ENCODE measurements at regions not wholly inside any gene's neighbourhood (a gene's known extent, or its start where the extent isn't known, plus 50 kb on each side); places are given as distances from the start of the nearest gene placed in this dataset.

DNA sequence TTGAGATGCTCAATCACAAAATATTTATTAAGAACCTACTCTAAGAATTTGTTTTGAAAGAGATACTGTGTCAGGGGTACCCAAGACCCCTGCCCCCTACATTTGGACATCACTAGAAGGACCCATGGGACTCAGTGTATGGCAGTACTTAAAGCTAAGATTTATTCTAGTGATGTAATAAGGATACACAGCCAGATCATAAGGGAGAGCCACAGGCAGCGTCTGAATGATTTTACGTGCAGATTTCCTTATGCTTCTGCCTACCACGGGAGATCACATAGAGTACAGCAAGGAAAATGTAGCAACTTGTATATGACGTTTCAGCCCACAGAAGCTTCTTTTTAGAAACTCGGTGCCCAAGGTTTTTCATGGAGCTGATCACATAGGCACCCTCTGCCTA lies 172.9 kb downstream of the DEPDC1B start:
- H3K27me3 ChIP-seq (replicated peaks; ENCODE audit: control insufficient read depth, insufficient read depth, low read length): no peaks in the 10 kb centered on the region
- Mint-ChIP-seq H3K4me3 (ENCODE audit: unreplicated experiment) (no peak overlapping the region), H3K27me3 (ENCODE audit: insufficient read depth, unreplicated experiment) (no peaks in the 10 kb centered on the region), H3K9me3 (ENCODE audit: unreplicated experiment) (no peaks in the 10 kb centered on the region), H3K27ac (ENCODE audit: unreplicated experiment) (no peak overlapping the region), H3K36me3 (ENCODE audit: insufficient read depth, unreplicated experiment) (no peaks in the 10 kb centered on the region), H3K4me1 (ENCODE audit: low read depth, unreplicated experiment) (no peaks in the 10 kb centered on the region)
- POLR2A ChIA-PET: no interaction called here
- no peak for TF ChIP-seq CTCF (IDR thresholded peaks at IDR 0.05; ENCODE audit: insufficient read depth in 1 of 2, low read depth in 1 of 2, low read length in 1 of 2, severe bottlenecking in 1 of 2, unreplicated experiment in 1 of 2)
- no peaks in the 10 kb centered on the region for H3K4me1 ChIP-seq
- H3K4me3 ChIP-seq (ENCODE audit: low read depth, low read length): no peak overlapping the region
- no peaks in the 10 kb centered on the region for H3K36me3 ChIP-seq (ENCODE audit: control insufficient read depth, insufficient read depth, low read length)
- 0 out of 2 replicates have a peak, but pooled peaks cover 4% of the 10 kb centered on the region for H3K9me3 ChIP-seq
- intact Hi-C loops (cut with micrococcal nuclease; ENCODE audit: unreplicated experiment): no loop called here
- DNase-seq: no peak
- no TSS peak for BruUV-seq (replicated peaks)
- CTCF ChIA-PET: no interaction called here

GRCh38 chr5:60526336-60526875 lies 173.6 kb downstream of the DEPDC1B start:
- POLR2A ChIA-PET: no interaction called here
- TF ChIP-seq CTCF (IDR thresholded peaks at IDR 0.05; ENCODE audit: insufficient read depth in 1 of 2, low read depth in 1 of 2, low read length in 1 of 2, severe bottlenecking in 1 of 2, unreplicated experiment in 1 of 2): no peak
- intact Hi-C loops (cut with micrococcal nuclease; ENCODE audit: unreplicated experiment): no loop called here
- no peaks in the 10 kb centered on the region for H3K4me1 Mint-ChIP-seq (ENCODE audit: low read depth, unreplicated experiment)
- no peaks in the 10 kb centered on the region for H3K36me3 Mint-ChIP-seq (ENCODE audit: insufficient read depth, unreplicated experiment)
- no peaks in the 10 kb centered on the region for H3K9me3 Mint-ChIP-seq (ENCODE audit: unreplicated experiment)
- no peak for DNase-seq
- no peaks in the 10 kb centered on the region for H3K36me3 ChIP-seq (ENCODE audit: control insufficient read depth, insufficient read depth, low read length)
- no peak overlapping the region for H3K27ac Mint-ChIP-seq (ENCODE audit: unreplicated experiment)
- 0 out of 2 replicates have a peak, but pooled peaks cover 4% of the 10 kb centered on the region for H3K9me3 ChIP-seq
- no peak overlapping the region for H3K4me3 ChIP-seq (ENCODE audit: low read depth, low read length)
- H3K4me1 ChIP-seq: no peaks in the 10 kb centered on the region
- H3K4me3 Mint-ChIP-seq (ENCODE audit: unreplicated experiment): no peak overlapping the region
- CTCF ChIA-PET: no interaction called here
- no peaks in the 10 kb centered on the region for H3K27me3 ChIP-seq (replicated peaks; ENCODE audit: control insufficient read depth, insufficient read depth, low read length)
- no TSS peak for BruUV-seq (replicated peaks)
- H3K27me3 Mint-ChIP-seq (ENCODE audit: insufficient read depth, unreplicated experiment): no peaks in the 10 kb centered on the region

GRCh38 chr5:60522292-60522905 lies 177.6 kb downstream of the DEPDC1B start:
- Histone ChIP-seq H3K27me3 (replicated peaks; ENCODE audit: control insufficient read depth, insufficient read depth, low read length) (no peaks in the 10 kb centered on the region), H3K4me3 (ENCODE audit: low read depth, low read length) (no peak overlapping the region), H3K9me3 (no peaks in the 10 kb centered on the region), H3K4me1 (no peaks in the 10 kb centered on the region), H3K36me3 (ENCODE audit: control insufficient read depth, insufficient read depth, low read length) (no peaks in the 10 kb centered on the region)
- Mint-ChIP-seq H3K27me3 (ENCODE audit: insufficient read depth, unreplicated experiment) (peaks cover 4% of the 10 kb centered on the region), H3K36me3 (ENCODE audit: insufficient read depth, unreplicated experiment) (no peaks in the 10 kb centered on the region), H3K4me3 (ENCODE audit: unreplicated experiment) (no peak overlapping the region), H3K27ac (ENCODE audit: unreplicated experiment) (no peak overlapping the region), H3K9me3 (ENCODE audit: unreplicated experiment) (no peaks in the 10 kb centered on the region), H3K4me1 (ENCODE audit: low read depth, unreplicated experiment) (no peaks in the 10 kb centered on the region)
- intact Hi-C loops (cut with micrococcal nuclease; ENCODE audit: unreplicated experiment): no loop called here
- ChIA-PET POLR2A (no interaction called here), CTCF (no interaction called here)
- BruUV-seq (replicated peaks): no TSS peak
- no peak for TF ChIP-seq CTCF (IDR thresholded peaks at IDR 0.05; ENCODE audit: insufficient read depth in 1 of 2, low read depth in 1 of 2, low read length in 1 of 2, severe bottlenecking in 1 of 2, unreplicated experiment in 1 of 2)
- DNase-seq: no peak
